CD4-positive, alpha-beta T cell treated with Interferon alpha-2 for 1 hour (primary cell): ENCODE measurements at regions not wholly inside any gene's neighbourhood (a gene's known extent, or its start where the extent isn't known, plus 50 kb on each side); places are given as distances from the start of the nearest gene placed in this dataset.

Experiments
- DNase-seq, 2 donors: peaks; one replicate each; pipeline ENCODE4 v3.0.0-alpha.2; 2020 to 2022

- no peak for DNase-seq
Observed at GRCh38 chr9:16158093-16158492, 605.2 kb downstream of the CCDC171 start.

- no peak for DNase-seq
Observed at GRCh38 chr9:16161483-16161882, 608.6 kb downstream of the CCDC171 start.

- DNase-seq, result no peak
Observed at GRCh38 chr9:16170119-16170518, 617.3 kb downstream of the CCDC171 start.

- DNase-seq, result no peak
Observed at GRCh38 chr9:16171911-16172310, 619.1 kb downstream of the CCDC171 start.

- DNase-seq, result no peak
Observed at GRCh38 chr9:16172796-16173195, 620.0 kb downstream of the CCDC171 start.

- no peak for DNase-seq
Observed at GRCh38 chr9:16174915-16175314, 622.1 kb downstream of the CCDC171 start.

- no peak for DNase-seq
Observed at GRCh38 chr9:16175461-16175860, 622.6 kb downstream of the CCDC171 start.

GRCh38 chr9:16178294-16178693 lies 625.5 kb downstream of the CCDC171 start:
- DNase-seq, result no peak

- peak in 1 of 2 donors; percentile 2 for DNase-seq
Observed at GRCh38 chr9:16179566-16179965, 626.7 kb downstream of the CCDC171 start.

- DNase-seq, result no peak
Observed at GRCh38 chr9:16180091-16180490, 627.2 kb downstream of the CCDC171 start.

GRCh38 chr9:16180546-16180945 lies 627.7 kb downstream of the CCDC171 start:
- DNase-seq, result no peak

GRCh38 chr9:16181539-16181938 lies 628.7 kb downstream of the CCDC171 start:
- no peak for DNase-seq

- DNase-seq, result no peak
Observed at GRCh38 chr9:16182784-16183183, 629.9 kb downstream of the CCDC171 start.

- no peak for DNase-seq
Observed at GRCh38 chr9:16184964-16185646, 632.3 kb downstream of the CCDC171 start.

GRCh38 chr9:16191191-16191590 lies 638.3 kb downstream of the CCDC171 start:
- DNase-seq, result no peak

GRCh38 chr9:16191691-16192402 lies 639.0 kb downstream of the CCDC171 start:
- no peak for DNase-seq

- no peak for DNase-seq
Observed at GRCh38 chr9:16192403-16193017, 639.7 kb downstream of the CCDC171 start.

GRCh38 chr9:16193066-16193465 lies 640.2 kb downstream of the CCDC171 start:
- no peak for DNase-seq

GRCh38 chr9:16196206-16196605 lies 643.4 kb downstream of the CCDC171 start:
- DNase-seq, result no peak

- no peak for DNase-seq
Observed at GRCh38 chr9:16197578-16198370, 644.9 kb downstream of the CCDC171 start.

- no peak for DNase-seq
Observed at GRCh38 chr9:16198996-16199395, 646.2 kb downstream of the CCDC171 start.

GRCh38 chr9:16202221-16202620 lies 649.4 kb downstream of the CCDC171 start:
- DNase-seq, result no peak
